Stimulated activated CD4-positive, alpha-beta T cell treated with anti-CD3 and anti-CD28 coated beads, Interleukin-2, amount 100 ng/mL, for 4 hours (primary cell): ENCODE measurements at regions not wholly inside any gene's neighbourhood (a gene's known extent, or its start where the extent isn't known, plus 50 kb on each side); places are given as distances from the start of the nearest gene placed in this dataset.
"Not testable (repeated sequence)": the region's sequence is repeated elsewhere in the genome, so short reads cannot be mapped to it uniquely, and the experiment has no call there.

Source experiments
- DNase-seq: peaks from one replicate; pipeline ENCODE4 v3.0.0-alpha.2; 2020; ENCODE audit warnings: low read depth

DNA sequence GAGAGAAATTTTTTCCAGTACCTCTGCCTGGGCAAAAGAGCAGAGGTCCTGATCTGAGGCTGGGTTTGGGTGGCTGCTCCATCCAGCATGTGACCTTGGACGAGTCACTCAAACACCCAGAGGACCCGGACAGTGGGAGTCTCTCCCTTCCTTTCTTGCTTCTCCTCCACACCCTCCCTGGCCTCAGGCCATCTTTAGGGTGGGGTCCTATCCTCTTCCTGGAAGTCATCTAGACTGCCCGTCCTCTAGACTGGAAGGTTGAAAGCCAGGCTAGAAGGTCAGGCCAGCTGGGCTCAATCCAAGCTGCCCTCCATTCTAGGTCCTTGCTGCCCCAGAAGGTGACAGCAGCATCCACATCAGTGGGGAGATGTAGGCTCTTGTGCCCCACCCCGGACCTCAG lies 599.5 kb downstream of the MATN1 start:
- DNase-seq, result no peak

DNA sequence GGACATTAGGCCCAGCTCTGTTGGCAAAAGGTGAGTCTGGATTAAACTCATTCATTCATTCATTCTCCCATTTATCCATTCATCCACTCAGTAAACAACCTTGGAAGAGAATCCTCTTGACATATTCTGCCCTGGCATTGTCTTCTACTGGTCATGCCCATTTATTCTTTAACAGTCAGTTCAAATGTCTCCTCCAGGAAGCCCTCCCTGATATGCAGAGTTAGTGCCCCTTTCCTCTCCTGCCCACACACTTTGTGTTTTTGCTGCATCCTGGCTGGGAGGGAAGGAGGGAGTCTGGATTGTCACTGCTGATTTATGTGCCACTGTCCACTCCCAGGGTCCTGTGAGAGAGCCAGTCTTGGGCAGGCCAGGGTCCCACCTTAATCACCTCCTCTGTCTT lies 600.3 kb downstream of the MATN1 start:
- DNase-seq, result no peak

DNA sequence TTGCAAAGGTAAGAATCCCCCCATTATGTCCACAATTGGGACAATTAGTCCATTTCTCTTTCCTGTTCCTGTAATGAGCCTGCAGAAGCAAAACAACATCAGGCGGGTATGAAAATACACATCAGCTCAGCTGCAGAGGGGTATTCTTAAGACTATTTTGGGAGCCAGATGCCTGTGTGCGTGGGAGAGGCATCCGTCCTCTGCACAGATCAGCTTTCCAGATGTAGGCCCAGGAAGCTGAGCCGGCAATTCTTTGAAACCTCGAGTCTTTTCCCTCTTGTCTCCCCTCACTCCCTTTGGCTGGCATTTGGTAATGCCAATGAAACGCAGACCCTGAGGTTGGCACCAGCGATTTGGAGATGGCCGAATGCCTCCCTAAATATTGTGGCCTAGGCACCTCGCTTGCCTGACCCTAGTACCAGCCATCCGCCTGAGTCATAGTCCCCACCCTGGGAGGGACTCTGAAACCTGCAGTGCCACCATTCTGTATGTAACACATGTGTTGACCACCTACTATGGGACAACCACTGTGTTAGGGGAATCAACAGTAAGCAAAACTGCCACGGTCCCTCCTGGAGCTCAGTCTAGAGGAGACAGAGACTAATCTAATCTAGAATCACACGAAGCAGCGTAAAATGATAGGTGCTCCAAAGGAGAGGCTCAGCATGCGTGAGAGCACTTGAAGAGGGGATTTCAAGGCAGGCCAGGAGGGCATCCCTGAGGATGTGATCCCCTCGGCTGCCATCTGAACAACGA lies 603.0 kb downstream of the MATN1 start:
- no peak for DNase-seq

DNA sequence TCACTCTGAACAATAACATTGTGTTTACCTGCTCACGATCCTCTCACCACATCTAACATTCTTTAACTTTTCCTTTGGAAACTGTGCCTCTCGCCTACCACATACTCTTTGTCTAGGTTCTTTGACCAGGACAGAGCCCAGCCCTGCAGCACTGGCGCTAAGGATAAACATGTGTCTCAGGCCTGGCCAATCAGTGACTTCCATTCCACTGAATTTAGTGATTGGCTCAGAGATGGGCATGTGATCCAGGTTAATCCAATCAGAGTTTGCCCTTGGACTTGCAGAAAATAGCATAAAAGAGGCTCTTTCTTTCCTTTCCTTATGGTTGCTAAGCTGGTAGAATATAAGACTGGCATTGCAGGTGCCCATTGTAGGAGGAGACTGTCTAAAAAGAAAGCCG lies 605.7 kb downstream of the MATN1 start:
- no peak for DNase-seq

DNA sequence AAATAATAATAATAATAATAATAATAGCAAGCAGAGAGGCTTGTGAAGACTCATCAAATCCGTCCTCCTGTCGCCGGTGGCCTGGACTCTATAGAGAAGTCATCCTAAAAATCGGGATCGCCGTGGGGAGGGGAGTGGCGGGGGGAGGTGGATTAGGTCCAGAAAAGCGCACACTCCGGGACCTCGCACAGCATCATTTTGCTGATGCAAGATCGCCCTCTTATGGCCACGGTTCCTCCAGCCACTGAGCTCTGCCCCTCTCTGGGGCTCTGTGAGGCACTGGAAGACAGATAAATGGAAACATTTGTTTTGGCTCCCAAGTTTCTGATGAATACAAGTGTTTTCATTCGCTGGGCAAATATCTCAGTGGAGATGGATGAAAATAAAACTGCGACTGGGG lies 612.0 kb downstream of the MATN1 start:
- DNase-seq, result no peak

DNA sequence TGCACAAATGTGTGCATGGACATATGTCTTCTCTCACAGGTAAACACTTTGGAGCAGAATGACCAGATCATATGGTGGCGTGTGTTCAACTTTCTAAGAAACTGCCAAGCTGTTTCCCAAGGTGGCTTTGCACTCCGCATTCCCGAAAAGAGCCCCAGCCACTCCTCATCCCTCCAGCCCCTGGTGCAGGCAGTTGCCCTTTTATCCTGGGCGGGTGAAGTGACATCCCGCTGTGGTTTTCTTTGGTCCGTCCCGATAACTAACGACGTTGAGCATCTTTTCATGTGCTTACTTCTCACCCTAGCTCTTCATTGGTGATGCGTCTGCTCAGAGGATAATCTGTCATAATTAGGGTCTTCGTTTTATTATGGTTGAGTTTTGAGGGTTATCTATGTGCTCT lies 612.5 kb downstream of the MATN1 start:
- no peak for DNase-seq

DNA sequence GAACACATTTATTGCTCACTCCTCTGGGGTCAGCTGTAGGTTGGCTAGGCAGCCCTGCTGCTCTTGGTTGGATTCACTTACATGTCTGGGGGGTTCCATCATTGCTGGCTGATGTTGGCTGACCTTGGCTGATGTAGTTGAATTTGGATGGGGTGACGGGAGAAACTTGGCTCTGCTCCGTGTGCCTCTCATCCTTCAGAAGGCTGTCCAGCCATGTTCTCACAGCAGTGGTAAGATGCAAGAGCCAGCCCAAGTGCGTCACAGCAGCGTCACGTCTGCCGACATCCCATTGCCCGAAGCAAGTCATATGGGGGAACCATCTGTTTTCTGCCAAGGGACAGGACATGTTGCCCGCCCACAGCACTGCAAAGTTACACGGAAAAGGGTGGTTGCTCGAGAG lies 613.5 kb downstream of the MATN1 start:
- DNase-seq, result no peak

DNA sequence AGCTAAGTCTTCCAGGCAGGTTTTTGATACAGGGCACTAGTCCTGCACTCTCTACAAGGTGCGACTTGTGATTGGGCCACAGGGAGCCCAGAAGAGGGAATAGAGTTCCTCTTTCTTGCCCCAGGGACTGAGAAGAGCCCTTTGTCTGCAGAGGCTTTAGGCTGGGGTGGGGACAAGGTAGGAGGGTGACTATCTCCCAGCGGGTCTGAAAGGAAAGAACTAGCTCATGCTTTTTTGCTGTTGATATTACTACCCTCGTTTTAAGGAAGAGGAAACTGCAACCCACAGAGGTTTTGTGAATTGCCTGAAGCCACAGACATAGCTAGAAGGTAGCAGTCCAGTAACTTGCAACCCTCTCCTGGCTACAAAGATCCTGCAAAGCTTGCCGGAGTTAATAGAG lies 615.2 kb downstream of the MATN1 start:
- no peak for DNase-seq

DNA sequence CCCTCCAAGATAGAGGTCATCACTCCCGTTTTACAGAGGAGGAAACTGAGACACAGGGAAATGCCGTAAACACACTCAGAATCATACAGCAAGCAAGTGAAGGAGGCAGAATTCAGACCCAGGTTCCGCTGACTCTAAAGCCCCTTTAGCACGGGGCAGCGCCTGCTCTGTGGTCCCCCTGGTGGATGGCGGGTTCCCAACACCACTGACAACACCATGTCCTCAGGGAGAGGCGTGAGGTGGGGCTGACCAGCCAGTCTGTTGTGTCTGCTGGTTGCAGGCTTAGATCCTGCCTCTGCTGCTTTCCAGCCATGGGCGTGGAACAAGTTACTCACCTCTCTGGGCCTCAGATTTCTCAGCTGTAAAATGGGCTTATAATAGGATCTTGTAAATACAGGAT lies 617.3 kb downstream of the MATN1 start:
- DNase-seq, result no peak

DNA sequence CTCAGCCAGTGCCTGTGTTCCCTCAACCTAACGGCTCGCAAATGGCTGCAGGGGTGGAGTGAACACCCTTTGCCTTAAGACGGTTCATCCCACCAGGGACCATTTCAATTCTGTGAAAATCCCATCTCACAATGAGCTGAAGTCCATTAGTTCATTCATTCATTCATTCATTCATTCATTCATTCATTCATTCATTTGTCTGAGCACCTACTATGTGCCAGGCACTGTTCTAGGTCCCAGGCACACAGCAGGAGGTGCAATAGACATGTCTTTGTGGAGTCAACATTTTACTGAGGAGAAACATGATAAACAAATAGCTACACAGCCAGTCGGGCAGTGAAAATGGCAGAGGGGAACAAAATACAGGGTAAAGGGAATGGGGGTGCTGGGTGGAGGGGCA lies 618.8 kb downstream of the MATN1 start:
- DNase-seq, result no peak

DNA sequence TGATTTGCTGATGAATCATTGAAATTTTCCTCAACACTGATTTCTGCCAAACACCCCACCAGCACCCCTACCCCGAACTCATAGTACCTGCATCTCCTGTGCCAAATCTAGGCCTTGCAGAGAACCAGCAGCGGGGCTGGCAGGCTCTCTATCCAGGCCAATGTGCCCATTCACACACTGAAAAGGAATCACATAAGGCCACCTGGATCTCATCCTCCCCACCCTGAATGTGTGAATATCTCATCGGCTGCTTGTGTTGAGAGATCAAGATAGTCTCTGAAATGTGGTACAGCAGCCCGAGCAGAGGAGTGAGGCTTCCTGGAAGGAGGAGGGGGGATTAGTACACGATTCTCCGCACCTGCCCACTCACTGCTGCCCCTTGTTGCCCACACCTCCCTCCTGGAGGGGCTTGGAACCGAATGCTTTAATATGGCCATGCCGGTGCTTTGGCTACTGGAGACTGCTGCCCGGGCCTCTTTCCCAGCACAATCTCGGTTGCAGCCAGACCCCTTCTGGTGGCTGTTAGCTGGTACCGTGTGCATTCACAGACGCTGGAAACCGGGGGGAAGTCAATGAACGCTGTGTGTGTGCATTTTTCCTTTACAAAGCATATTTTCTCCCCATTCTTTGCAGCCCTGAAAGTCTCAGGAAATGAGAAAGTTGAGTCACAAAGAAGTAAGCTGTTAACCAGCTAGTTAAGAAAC lies 619.5 kb downstream of the MATN1 start:
- no peak for DNase-seq

DNA sequence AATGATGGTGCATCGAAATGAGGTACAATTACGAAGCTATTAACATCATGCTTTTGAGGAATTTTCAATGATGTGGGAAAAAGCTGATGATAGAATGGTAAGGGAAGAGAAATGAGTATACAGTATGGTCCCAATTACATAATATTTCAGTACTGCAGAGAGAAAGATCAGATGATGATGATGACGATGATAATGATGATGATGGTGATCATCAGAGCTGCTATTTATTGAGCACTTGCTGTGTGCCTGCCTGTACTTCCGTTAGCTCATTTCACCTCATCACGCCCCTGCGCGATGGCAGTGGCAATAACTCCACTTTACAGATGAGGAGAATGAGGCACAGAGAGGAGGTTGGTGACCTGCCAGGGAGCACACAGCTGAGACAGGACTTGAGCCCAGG lies 620.8 kb downstream of the MATN1 start:
- no peak for DNase-seq

DNA sequence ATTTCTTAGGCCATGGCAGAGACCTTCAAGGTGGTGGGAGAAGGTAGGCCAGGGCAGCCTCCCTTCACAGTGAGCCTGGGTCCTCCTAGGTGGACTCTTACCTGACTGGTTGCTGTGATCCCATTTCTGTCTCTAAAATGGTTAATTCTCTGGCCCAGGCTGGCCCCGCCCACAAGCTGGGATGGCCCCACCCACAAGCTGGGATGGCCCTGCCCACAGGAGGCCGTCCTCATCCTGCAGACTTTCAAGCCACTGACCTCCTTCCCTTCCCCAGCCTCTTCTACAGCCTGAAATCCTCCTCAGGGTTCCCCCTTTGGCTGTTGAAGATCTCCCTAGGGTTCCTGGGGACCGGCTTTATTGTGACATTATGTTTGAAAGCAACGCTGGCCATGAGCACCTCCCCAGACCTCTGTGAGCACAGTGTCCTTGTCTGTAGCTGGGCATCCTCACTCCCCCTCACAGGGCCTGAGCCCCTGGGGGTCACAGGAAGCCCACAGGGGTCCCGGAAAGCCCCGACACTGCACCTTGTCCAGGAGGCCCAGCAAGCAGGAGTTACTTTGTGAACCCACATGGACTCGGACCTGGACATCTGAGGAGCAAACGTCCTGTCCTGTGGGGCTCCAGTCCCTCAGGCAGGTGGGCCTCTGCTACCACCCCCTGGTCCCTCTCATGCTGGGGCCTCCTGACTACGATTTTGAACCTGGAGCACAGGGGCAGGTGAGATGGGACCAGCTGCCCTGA lies 621.7 kb downstream of the MATN1 start:
- DNase-seq, result no peak

DNA sequence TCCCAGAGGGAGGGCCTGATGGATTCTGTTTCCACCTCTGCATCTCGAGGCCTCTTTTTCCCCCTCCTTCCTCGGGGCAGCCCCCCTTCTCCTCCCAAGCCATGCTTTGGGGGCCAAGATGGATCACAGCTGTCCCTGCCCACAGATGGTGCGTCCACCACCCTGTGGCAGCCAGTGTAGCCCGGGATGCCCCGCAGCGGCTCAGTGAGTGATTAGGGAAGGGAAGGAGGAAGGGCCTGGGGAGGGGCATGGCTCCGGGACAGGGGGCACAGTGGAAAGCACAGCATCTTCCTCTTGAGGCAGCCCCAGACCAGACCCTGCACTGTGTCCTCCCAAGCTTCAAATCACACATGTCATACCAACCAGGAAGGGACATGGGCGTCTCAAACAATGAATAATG lies 622.4 kb downstream of the MATN1 start:
- no peak for DNase-seq

DNA sequence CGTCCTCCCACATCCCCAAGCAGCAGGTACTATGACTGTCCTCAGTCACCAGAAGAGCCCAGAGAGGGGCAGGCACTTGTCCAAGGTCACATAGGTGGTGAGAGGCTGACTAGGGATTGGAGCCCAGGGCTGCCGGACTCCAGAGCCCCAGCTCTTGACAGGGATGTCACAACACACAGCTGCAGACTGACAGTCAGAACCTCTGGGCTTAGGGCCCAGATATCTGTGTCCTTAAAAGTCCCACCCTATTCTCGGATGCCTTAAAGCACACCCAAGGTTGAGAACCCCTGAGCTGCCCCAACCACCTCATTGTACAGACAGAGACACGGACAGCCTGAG lies 622.9 kb downstream of the MATN1 start:
- DNase-seq, result no peak

DNA sequence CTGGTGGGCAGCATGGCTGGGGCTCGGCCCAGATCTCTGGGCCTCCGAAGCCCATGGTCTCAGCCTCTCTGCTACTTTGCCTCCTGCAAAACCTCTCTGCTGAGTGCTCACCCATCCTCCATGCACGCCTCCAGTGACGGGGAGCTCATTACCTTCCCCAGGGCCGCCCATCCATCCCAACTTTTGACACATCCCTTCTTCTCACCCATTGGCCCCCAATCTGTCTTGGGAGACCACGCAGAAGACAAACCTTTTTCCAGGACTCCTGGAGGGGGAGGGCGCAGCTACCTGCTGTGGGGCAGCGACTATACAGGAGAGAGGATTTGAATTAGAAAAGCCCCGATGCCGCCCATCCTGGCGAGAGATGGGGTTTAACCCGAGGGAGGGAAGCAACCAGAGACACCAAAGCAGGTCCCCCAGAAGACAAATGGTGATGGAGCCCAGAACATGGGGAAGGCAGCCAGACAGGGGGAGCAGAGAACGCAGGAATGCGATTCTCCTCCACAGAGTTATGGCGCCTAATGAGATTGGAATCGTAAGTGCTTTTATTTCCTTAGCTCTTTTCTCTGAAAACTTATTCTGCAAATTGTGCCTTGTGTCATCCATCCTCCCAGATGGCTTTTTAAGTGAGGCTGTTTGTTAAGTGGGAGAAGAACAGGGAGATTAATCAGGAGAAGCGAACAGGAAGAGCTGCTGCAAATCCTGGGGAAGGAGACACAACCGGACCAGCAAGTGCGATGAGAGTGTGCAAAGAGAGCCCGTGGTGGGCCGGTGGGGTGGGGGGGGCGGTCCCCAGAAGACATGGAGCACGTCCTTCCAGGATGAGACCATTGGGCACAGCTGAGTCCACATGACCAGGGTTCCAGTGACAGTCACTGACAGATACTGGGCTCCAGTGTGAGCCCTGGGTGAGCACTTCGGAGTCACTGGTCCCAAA lies 623.5 kb downstream of the MATN1 start:
- no peak for DNase-seq

DNA sequence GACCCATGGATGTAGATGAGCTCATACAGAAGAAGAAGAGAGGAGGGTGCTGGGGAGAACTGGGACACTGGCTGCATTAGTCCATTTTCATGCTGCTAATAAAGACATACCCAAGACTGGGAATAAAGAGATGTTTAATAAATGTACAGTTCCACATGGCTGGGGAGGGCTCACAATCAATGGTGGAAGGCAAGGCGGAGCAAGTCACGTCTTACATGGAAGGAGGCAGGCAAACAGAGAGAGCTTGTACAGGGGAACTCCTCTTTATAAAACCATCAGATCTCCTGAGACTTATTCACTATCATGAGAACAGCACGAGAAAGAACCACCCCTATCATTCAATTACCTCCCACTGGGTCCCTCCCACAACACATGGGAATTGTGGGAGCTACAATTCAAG lies 625.5 kb downstream of the MATN1 start:
- not testable (repeated sequence) for DNase-seq

DNA sequence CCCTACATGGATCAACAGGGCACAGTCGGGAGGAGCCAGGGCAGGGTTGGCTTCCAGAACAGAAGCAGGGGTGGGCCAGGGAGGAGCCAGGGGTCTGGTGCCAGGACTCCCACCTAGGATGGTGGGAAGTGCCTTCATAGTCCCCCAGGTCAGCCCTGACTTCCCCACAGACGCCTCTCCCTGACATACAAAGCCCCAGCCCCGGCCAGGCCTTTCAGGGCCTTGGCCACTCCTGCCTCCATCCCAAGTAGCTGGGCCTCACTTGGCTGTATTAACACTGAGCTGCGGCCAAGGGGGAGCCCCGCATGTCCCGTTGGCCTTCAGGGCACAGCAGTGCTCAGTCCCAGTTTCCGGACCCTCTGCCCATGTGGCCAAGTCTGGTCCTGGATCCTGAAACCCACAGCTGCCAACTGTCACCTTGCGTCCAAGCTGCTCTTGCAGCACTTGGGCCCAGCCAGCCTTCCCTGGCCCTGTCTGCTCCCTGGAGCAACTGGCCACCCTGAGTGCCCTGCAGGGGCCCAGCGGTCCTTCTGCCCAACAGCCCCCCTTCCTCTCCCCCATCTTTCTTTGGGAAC lies 627.8 kb downstream of the MATN1 start:
- DNase-seq, result no peak

DNA sequence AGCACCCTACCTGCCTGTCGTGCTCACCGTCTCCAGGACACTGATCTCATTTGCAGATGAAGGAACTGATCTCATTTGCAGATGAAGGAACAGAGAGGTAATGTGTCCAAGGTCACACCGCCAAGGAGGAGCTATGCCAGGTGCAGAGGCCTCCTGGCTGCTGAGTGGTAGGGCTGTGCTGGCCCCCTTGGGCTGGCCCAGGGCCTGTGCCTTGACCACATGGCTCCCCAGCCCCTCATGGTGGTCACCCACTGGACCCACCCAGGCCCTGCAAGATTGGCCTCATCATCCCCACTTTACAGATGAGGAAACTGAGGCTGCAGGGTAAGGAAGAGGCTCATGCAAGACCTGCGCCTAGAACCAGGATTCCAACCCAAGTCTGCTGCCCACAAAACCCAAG lies 628.3 kb downstream of the MATN1 start:
- DNase-seq, result no peak

DNA sequence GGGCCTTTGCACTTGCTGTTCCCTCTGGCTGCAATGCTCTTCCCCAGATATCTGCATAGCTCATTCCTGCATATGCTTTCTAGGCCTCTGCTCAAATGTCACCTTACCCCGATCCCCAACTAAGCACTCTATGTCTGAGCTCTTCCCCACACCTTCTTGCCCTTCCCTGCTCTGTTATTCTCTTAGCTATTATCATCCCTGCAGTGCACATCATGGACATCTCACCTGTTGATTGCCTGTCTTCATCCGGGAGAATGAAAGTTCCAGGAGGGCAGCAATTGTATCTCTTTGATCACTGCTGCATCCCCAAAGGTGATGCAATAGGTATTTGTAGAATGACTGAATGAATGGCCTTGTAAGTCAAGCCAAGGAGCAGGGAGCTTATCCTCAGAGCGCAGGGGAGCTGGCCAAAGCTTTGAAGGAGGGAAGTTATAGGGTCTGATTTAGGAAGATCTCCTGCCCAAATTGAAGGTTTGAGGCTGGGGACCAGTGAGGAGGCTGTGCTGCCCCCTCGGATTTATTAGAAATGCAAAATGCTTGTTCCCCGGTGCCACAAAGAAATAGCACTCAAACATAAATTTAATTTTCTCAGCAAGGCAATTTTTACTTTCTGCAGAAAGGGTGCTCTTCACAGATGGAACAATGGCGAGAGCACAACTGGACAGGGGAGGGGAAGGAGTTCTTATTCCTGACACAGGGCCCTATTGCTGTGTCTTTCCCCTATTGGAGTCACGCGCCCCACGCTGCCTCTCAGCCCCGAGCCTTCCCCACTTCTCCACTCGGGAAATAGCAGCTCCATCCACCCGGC lies 631.1 kb downstream of the MATN1 start:
- no peak for DNase-seq
